Activated gamma-delta T cell treated with anti-CD3 and anti-CD28 coated beads, Interleukin-2, amount 50 U/mL, for 16 hours (primary cell): ENCODE measurements at regions not wholly inside any gene's neighbourhood (a gene's known extent, or its start where the extent isn't known, plus 50 kb on each side); places are given as distances from the start of the nearest gene placed in this dataset.

ENCODE experiments used
- DNase-seq: peaks from one replicate; pipeline ENCODE4 v3.0.0-alpha.2; 2020; ENCODE audit warnings: low read depth

- DNase-seq: no peak
These were observed 86.4 kb upstream of the OTOS start for GRCh38 chr2:240226672-240227537.

GRCh38 chr2:240227538-240228428 is 87.3 kb upstream of the OTOS start:
- no peak for DNase-seq

- no peak for DNase-seq
These were observed 88.5 kb upstream of the OTOS start for GRCh38 chr2:240229005-240229404.

DNA sequence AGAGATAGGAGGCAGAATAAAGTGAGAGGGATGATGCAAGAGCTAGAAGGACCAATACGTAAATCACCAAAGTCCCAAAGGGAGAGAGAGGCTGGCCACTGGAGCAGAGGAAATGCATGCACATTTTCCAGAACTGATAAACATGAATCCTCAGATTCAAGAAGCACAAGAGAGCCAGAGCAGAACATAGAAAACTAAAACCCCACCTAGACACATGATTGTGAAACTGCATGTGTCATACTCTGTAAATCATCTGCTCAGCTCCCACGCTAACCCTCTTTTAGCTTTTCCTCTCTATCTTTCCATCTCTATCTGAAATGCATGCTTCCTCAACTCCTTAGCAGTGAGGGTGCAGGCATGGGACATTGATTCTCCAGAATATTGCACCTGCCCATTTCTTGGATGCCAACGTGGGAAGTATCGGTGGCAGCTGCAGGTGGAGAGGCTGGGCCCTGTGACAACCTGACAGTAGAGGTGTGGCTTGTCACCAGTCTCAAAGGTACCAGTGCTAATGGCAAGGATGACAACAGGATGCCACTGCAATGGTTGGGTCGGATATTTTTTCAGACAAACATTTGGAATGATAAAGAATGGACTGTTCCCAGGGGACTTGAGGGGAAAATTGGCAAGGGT is 89.3 kb upstream of the OTOS start:
- no peak for DNase-seq

GRCh38 chr2:240230291-240230931 is 90.0 kb upstream of the OTOS start:
- no peak for DNase-seq

GRCh38 chr2:240231838-240232244 is 91.4 kb upstream of the OTOS start:
- DNase-seq: no peak

GRCh38 chr2:240232264-240232915 is 91.9 kb upstream of the OTOS start:
- DNase-seq: no peak

GRCh38 chr2:240232961-240233884 is 92.8 kb upstream of the OTOS start:
- DNase-seq: peak; percentile 39

DNA sequence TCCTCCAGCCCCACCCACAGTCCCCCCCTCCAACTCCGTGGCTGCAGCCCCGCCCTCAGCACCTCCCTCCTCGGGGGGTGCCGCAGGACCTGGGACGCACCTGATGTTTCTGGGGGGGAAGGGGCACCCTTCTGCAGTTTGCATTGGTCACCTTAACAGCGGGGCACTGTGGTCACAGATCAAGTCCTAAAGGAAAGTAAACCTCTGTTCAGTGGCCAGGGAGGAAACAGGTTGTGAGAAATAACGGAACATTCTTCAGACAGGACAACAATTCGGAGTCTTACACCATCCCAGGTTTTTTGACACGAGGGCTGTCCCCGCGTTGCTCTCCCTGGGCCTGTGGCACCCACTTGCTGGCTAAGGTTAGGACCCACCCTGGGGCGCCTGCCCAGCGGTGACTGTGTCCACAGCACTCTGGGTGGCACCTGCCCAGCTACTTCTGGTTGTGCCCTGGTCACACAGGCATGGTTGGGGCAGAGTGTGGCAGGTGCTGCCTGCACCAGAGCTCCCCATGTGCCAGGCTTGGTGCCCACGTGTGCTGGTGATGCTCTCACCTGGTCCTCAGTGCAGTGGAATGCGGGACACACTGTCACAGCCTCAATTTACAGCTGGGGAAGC is 93.5 kb upstream of the OTOS start:
- no peak for DNase-seq

DNA sequence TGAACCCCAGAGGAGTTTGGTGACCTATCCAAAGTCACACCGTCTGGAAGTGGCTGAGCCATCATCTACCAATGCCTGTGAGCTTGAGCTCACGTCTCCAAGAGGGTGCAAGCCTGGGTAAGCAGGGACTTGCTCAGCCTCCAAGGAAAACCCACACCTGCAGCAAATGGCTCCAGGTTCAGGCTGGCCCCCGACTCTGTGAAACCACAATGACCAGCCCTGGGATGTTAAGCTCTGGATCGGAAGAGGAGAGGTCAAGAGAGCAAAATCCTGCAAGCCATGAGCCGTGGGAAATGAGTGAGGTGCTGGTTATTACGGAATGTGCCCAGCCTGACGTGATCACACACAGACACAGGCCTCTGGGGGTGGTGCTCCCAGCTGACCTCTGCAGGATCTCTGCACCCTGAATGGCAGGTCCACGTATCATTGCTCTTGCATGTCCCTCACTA is 94.1 kb upstream of the OTOS start:
- no peak for DNase-seq

- no peak for DNase-seq
These were observed 94.8 kb upstream of the OTOS start for GRCh38 chr2:240235149-240235803.

DNA sequence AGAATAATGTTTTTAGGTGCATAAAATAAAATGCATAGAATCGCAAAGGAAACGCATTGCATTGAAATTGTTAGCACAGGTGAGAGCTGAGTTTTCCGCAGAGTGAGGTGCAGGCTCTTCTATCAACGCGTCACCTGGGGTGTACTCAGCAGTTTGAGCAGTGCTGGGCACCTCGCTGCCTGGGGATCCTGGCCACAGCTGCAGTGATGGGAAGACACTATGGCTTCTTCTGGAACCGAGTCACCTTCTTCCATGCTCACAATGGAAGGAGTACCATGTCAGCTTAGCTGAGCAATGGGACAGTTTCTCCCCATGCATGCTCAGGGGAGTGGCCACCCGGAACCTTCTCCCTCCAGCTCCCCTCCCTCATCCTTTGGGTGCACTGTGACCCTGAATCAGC is 95.4 kb upstream of the OTOS start:
- no peak for DNase-seq

DNA sequence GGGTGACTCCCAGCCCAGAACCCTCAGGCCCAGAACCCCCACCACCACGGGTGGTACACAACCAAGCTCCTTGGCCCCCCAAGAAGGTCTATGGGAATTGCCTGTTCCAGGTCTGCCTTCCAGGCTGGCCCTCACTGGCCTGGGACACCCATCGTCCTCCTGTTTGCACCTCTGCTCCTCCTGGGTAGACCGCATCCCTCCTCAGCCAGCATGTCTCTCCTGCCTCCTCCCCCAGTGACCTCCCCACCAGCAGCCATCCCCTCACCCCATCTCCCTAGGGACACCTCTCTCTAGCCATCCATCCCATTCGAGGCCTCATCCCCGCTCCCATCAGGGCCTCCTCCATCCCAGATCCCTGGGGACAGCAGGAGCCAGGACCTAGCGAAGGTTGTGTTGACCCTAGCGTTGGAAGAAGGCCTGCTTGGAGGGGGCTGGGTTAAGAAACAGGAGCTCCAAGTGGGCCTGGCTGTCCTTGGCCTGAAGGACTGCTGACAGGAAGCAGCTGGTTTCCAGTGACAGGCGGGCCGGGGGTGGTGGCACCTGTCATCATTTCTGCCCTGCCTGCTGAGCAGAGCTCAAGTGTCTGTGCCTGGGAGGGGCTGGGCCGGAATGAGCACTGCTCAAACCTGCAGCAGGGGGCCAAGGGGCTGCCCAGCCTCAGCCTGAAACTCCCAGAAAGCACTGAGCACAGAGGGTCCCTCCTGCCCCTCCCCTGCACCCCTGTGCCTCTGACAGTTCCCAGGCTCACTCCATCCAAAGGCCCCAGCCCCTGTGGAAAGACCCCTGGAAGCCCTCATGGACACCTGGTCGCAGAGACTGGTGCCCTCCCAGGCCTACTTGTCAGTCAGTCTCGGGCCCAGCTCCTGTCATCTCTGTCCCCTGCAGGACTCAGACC is 96.0 kb upstream of the OTOS start:
- no peak for DNase-seq

GRCh38 chr2:240237609-240238174 is 97.2 kb upstream of the OTOS start:
- no peak for DNase-seq

- DNase-seq: no peak
These were observed 97.7 kb upstream of the OTOS start for GRCh38 chr2:240238201-240238600.

DNA sequence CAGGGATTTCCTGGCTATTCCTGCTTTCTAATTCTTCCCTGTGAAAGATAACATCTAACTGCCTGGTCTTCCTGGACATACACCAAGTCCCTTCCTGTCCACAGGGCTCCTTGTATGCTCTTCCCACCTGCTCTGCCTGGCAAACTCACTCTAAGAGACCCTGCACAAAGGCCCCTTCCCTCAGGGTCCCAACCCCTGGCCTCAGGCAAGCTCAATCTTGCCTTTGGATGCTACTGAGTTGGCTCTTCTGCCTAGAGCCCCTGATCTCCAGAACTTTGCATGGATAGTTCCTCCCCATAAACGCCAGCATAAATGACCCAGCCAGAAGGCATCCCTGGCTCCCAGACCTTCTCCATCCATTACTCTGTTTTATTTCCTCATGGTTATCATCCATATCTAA is 98.3 kb upstream of the OTOS start:
- DNase-seq: no peak

DNA sequence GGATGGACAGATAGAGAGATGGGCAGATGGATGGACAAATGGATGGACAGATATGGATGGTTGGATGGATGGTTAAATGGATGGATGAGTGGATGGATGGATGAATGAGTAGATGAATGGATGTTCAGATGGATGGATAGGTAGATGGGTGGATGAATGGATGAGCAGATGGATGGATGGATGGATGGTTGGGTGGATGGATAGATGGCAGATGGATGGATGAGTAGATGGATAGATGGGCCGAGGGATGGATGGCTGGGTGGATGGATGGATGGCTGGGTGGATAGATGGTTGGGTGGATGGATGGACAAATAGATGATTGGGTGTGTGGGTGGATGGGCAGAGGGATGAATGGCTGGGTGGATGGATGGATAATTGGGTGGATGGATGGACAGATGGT is 98.9 kb upstream of the OTOS start:
- no peak for DNase-seq
